ENCODE measurements at regions not wholly inside any gene's neighbourhood (a gene's known extent, or its start where the extent isn't known, plus 50 kb on each side); places are given as distances from the start of the nearest gene placed in this dataset.

DNA sequence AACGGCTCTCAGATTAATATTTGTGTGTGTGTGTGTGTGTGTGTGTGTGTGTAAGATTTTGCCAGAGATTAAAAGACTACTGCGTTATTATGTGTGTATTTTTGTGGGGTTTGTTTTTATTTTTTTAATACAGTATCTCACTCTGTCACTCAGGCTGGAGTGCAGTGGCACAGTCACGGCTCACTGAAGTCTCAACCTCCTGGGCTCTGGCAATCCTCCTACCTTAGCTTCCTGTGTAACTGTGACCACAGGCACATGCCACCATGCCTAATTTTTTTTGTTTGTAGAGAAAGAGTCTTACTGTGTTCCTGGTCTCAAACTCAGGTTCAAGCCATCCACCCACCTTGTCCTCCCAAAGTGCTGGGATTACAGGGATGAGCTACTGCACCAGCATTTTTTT is 87.2 kb downstream of the CYB561 start:
- in situ Hi-C loops (cut with MboI; ENCODE audit: low pct_unique_long_range_greater_than_20kb in 2 of 9, low sequenced_read_pairs in 9 of 9, unreplicated experiment in 9 of 9), result no loop called here
- H3K27ac ChIP-seq, result no peak overlapping the region
- 80 to 100% (median 100%) methylated on average over 1 to 3 of the region's 3 CpGs; no CpG with 5 or more reads in 1 of the 10 experiments for WGBS, 10 experiments
- no peak overlapping the region for H3K4me3 ChIP-seq
- ATAC-seq (replicated peaks in 6 of 8), result no peak
- H3K4me1 ChIP-seq (replicated peaks in 1 of 2), result peaks cover 0 to 3% of the 10 kb centered on the region in 2 donors

DNA sequence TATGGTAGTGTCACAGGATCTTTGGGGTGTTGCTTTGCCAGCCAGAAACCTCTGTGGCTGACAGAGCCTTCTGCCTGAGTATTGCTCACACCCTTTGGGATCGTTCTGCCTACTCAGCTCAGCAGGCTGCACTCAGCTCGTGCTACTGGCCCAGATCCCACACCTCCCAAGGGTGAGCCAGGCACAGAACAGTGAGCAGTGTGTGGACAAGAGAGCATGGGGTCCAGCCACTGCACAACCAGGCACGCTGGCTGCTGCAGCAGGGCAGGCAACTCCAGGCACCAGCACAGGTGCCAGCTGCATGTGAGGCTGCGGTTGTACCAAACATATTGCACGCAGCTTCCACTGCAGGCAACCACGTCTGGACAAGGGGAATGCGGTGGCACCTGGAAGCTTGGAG is 84.9 kb downstream of the CYB561 start:
- no peak for ATAC-seq (replicated peaks in 6 of 8)
- Histone ChIP-seq H3K4me3 (no peak overlapping the region), H3K27ac (no peak overlapping the region), H3K4me1 (replicated peaks in 1 of 2) (peaks cover 0 to 3% of the 10 kb centered on the region in 2 donors)
- 0 to 92% (median 83%) methylated on average over 1 to 3 of the region's 7 CpGs; no CpG with 5 or more reads in 4 of the 10 experiments for WGBS, 10 experiments
- in situ Hi-C loops (cut with MboI; ENCODE audit: low pct_unique_long_range_greater_than_20kb in 2 of 9, low sequenced_read_pairs in 9 of 9, unreplicated experiment in 9 of 9), result no loop called here

DNA sequence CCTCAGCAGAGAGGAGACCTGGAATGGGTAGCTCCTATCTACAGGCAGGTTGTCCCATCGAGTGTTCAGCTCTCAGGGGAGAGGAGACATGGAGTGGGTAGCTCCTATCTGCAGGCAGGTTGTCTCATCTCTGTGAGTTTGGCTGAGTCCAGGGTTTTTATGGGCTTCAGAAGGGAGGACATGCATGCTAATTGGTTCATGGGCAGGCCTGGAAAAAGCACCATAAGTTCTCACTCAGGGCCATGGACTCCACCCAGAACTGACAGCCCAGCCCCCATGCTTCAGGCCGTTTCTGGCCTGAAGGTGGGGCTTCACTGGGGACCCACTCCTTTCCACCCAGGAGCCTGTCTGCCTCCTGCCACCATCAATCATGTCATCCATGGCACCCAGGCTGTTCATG is 84.0 kb downstream of the CYB561 start:
- H3K27ac ChIP-seq, result no peak overlapping the region
- in situ Hi-C loops (cut with MboI; ENCODE audit: low pct_unique_long_range_greater_than_20kb in 2 of 9, low sequenced_read_pairs in 9 of 9, unreplicated experiment in 9 of 9), result no loop called here
- no peak overlapping the region for H3K4me3 ChIP-seq
- 88 to 100% (median 100%) methylated on average over 1 of the region's 2 CpGs; no CpG with 5 or more reads in 7 of the 10 experiments for WGBS, 10 experiments
- peaks cover 0 to 3% of the 10 kb centered on the region in 2 donors for H3K4me1 ChIP-seq (replicated peaks in 1 of 2)
- ATAC-seq (replicated peaks in 6 of 8), result peak in 3 of 8 experiments; percentile 59 to 86 (median 76)

DNA sequence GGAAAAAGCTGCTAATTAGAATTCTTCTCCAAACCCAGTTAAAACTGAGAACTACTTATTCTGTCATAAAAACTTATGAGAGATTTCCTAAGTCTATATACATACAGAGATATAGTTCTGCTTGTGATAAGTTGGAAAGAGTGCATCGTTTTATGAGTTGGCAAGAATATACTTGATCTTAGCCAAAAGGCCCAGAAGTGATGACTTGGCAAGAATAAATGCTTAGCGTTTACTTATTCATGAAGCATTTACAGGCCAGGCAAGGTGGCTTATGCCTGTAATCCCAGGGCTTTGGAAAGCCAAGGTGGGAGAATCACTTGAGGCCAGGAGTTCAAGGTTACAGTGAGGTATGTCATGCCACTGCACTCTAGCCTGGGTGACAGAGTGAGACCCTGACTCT is 81.7 kb downstream of the CYB561 start:
- Histone ChIP-seq H3K4me1 (replicated peaks in 1 of 2) (no peaks in the 10 kb centered on the region), H3K27ac (no peak overlapping the region), H3K4me3 (no peak overlapping the region)
- ATAC-seq (replicated peaks in 6 of 8), result no peak
- in situ Hi-C loops (cut with MboI; ENCODE audit: low pct_unique_long_range_greater_than_20kb in 2 of 9, low sequenced_read_pairs in 9 of 9, unreplicated experiment in 9 of 9), result no loop called here
- 0 to 100% (median 86%) methylated on average over 1 to 2 of the region's 2 CpGs; no CpG with 5 or more reads in 1 of the 10 experiments for WGBS, 10 experiments

DNA sequence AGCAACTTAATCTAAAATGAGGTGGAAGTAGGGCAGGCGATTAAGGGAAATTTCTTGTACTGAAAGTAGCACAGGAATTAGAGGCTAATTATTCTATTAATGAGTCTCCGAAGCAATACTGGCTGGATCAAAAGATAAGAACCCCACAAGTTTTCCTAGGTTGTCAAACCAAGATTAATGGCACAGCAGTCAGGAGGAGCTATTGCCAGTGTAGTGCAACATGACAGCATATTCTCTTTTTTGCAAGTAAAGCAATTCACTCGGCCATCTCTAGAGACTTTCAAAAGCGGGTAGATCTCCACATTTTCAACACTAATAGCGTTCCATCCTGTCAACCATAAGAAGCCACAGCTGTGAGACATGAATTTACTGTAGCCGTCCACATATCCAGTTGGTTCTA is 81.2 kb downstream of the CYB561 start:
- Histone ChIP-seq H3K27ac (no peak overlapping the region), H3K4me1 (replicated peaks in 1 of 2) (no peaks in the 10 kb centered on the region), H3K4me3 (no peak overlapping the region)
- ATAC-seq (replicated peaks in 6 of 8), result no peak
- WGBS, 10 experiments, result 49 to 100% (median 90%) methylated on average over 1 to 6 of the region's 6 CpGs
- in situ Hi-C loops (cut with MboI; ENCODE audit: low pct_unique_long_range_greater_than_20kb in 2 of 9, low sequenced_read_pairs in 9 of 9, unreplicated experiment in 9 of 9), result no loop called here

DNA sequence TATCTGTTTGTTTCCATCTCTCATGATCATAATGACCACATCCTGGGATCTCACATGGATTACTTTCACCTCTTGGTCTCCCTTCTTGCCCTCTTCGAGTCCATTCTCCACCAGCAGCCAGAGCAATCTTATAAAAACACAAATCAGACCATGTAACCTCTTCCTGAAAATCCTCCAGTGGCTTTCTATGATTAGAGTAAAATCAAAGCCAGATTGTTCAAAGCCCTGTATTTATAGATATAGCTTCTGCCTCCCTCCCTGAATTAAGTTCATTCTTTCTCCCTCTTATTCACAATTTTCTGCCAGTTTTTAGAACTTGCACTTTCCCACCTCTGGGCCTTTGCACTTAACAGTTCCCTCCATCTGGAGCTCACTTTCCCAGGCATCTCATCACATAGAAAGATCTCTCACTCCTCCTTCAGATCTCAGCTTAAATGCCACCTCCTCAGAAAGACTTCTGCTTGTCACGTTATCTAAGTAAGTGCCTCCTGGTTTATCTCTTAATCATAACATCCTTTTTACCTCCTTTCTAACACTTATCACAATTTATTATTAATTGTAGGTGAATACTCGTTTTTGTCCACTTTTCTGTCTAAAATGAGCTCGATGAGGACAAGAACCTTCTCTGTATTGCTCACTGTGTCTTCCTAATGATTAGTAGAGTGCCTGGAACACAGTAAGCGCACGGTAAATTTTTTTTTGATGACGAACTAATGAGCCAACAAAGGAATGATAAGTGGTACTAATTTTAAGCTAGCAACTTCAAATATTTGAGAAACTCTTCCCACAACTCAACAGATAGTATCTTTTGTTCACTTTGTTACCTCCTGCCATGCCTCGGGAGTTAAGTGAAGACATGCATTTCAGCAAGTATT is 80.5 kb downstream of the CYB561 start:
- no peak overlapping the region for H3K27ac ChIP-seq
- 34 to 92% (median 81%) methylated on average over 2 to 8 of the region's 8 CpGs for WGBS, 10 experiments

DNA sequence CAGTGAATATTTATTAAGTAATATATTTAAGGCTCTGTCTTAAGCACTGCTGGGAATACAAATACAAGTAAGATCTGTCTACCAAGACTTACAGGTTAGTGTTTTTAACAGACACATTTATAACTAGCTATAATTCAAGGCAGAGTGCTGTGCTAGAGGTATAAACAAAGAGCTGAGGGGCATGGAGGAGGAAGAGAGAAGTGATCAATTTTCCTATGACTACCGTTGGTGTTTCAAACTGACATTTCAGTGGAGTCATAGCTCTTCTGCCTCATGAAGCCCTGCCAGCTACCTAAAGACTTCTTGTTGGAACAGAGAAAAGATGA is 79.9 kb downstream of the CYB561 start:
- in situ Hi-C loops (cut with MboI; ENCODE audit: low pct_unique_long_range_greater_than_20kb in 2 of 9, low sequenced_read_pairs in 9 of 9, unreplicated experiment in 9 of 9), result no loop called here
- Histone ChIP-seq H3K4me1 (replicated peaks in 1 of 2) (no peaks in the 10 kb centered on the region), H3K4me3 (no peak overlapping the region), H3K27ac (no peak overlapping the region)
- 0 to 50% (median 13%) methylated on average over 1 of the region's 1 CpG; no CpG with 5 or more reads in 5 of the 10 experiments for WGBS, 10 experiments
- peak in 2 of 8 experiments; percentile 43 to 57 for ATAC-seq (replicated peaks in 6 of 8)

More for the DNA sequence above, 80.5 kb downstream of the CYB561 start:
- Histone ChIP-seq H3K4me3 (no peak overlapping the region), H3K4me1 (replicated peaks in 1 of 2) (no peaks in the 10 kb centered on the region)
- in situ Hi-C loops (cut with MboI; ENCODE audit: low pct_unique_long_range_greater_than_20kb in 2 of 9, low sequenced_read_pairs in 9 of 9, unreplicated experiment in 9 of 9), result no loop called here
- ATAC-seq (replicated peaks in 6 of 8), result no peak

DNA sequence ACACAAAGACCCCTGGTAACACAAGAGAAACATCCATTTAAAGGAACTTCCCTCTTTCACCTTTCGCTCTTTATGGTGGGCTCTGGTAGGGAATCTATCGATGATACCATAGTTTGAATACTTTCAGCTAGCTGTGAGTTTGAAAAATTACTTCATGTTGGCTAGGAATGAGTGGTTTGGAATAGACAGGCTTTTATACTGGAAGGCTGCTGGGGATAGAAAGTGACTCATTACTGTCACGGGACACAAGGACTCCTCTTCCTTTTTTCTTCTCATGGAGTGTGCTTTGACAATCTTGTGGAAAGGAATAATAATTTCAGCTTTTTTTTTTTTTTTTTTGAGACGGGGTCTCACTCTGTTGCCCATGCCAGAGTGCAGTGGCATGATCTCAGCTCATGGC is 76.9 kb downstream of the CYB561 start:
- H3K4me1 ChIP-seq (replicated peaks in 1 of 2), result no peaks in the 10 kb centered on the region
- no peak overlapping the region for H3K27ac ChIP-seq
- no peak overlapping the region for H3K4me3 ChIP-seq
- peak in 2 of 8 experiments; percentile 41 to 46 for ATAC-seq (replicated peaks in 6 of 8)
- in situ Hi-C loops (cut with MboI; ENCODE audit: low pct_unique_long_range_greater_than_20kb in 2 of 9, low sequenced_read_pairs in 9 of 9, unreplicated experiment in 9 of 9), result no loop called here
- 30 to 100% (median 90%) methylated on average over 1 to 4 of the region's 4 CpGs; no CpG with 5 or more reads in 2 of the 10 experiments for WGBS, 10 experiments

DNA sequence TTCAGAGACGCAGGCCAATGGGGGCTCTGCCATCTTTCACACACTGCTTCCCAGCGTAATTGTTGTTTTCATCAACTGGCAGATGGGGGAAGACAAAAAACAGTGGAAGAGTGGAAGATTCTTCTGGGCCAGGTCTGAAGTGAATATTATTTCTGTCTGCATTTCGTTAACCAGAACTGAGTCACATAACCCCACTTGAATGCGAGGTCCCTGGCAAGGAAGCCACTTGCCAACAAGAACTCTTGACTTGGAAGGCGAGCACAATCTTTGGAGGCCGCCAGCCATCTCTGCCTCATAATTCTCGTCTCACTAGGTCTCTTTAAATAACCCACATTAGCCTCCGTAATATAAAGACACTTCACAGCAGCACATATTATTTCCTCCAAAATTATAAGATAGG is 75.4 kb downstream of the CYB561 start:
- 27 to 100% (median 87%) methylated on average over 1 to 8 of the region's 8 CpGs; no CpG with 5 or more reads in 2 of the 10 experiments for WGBS, 10 experiments

DNA sequence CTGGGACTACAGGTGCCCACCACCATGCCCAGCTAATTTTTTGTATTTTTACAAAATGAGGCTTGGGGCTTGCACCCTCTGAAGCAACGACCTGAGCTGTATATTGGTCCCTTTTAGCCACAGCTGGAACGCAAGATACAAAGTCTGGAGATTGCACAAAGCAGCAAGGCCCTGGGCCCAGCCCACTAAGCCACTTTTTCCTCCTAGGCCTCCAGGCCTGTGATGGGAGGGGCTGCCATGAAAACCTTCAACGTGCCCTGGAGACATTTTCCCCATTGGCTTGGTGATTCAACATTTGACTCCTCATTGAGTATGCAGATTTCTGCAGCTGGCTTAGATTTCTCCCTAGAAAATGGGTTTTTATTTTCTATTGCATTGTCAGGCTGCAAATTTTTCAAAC is 69.2 kb downstream of the CYB561 start:
- Histone ChIP-seq H3K4me3 (no peak overlapping the region), H3K27ac (no peak overlapping the region), H3K4me1 (replicated peaks in 1 of 2) (no peaks in the 10 kb centered on the region)
- peak in 2 of 8 experiments; percentile 29 to 46 for ATAC-seq (replicated peaks in 6 of 8)
- WGBS, 10 experiments, result 51 to 100% (median 60%) methylated on average over 1 to 3 of the region's 3 CpGs; no CpG with 5 or more reads in 5 of the 10 experiments
- in situ Hi-C loops (cut with MboI; ENCODE audit: low pct_unique_long_range_greater_than_20kb in 2 of 9, low sequenced_read_pairs in 9 of 9, unreplicated experiment in 9 of 9), result no loop called here

More for the DNA sequence above, 75.4 kb downstream of the CYB561 start:
- ATAC-seq (replicated peaks in 6 of 8), result no peak
- in situ Hi-C loops (cut with MboI; ENCODE audit: low pct_unique_long_range_greater_than_20kb in 2 of 9, low sequenced_read_pairs in 9 of 9, unreplicated experiment in 9 of 9), result no loop called here
- H3K4me1 ChIP-seq (replicated peaks in 1 of 2), result no peaks in the 10 kb centered on the region
- no peak overlapping the region for H3K27ac ChIP-seq
- no peak overlapping the region for H3K4me3 ChIP-seq

DNA sequence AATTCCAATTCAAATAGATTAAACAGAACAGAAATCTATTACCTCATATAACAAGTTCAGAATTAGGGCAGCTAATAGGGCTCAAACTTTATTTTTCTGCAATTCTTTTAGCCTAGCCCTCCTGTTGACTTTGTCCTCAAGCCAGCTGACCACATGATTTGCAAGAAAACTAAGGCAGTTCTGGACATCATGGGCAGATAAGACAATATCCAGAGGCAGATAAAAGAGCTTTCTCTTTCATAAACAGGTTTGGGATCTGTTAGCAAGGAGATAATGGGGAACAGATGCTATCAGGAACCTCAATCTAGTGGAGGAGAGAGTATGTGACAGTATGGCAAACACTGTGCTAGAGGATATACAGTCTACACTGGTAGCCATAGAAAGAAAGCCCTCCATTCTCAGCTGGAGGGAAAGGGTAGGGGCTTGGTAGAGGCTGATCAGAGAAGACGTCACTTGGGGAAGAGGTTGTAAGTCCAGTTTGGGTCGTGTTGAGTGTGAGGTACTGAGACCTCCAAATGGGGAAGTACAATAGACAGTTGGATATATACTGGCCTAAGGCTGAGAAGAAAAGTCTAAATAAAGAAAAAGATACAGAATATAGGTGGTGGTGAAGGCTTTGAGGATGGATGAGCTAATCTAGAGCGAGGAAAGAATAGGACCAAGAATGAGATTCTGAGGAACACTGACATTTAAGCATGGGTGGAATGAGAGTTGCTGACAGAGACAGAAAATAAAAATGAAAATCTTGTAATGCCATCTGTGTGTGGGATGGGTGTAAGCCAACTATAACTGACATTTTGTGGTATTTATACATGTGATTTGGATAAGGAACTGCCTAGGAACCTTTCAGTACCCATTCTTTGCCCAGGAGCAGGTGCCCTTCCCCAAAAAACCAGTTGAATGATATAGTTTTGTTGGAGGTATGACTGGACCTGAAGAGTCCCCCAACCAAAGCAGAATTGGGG is 67.4 kb downstream of the CYB561 start:
- Histone ChIP-seq H3K4me1 (replicated peaks in 1 of 2) (no peaks in the 10 kb centered on the region), H3K4me3 (no peak overlapping the region), H3K27ac (no peak overlapping the region)
- ATAC-seq (replicated peaks in 6 of 8), result no peak
- in situ Hi-C loops (cut with MboI; ENCODE audit: low pct_unique_long_range_greater_than_20kb in 2 of 9, low sequenced_read_pairs in 9 of 9, unreplicated experiment in 9 of 9), result no loop called here
- 70 to 100% (median 100%) methylated on average over 1 to 3 of the region's 3 CpGs; no CpG with 5 or more reads in 1 of the 10 experiments for WGBS, 10 experiments

DNA sequence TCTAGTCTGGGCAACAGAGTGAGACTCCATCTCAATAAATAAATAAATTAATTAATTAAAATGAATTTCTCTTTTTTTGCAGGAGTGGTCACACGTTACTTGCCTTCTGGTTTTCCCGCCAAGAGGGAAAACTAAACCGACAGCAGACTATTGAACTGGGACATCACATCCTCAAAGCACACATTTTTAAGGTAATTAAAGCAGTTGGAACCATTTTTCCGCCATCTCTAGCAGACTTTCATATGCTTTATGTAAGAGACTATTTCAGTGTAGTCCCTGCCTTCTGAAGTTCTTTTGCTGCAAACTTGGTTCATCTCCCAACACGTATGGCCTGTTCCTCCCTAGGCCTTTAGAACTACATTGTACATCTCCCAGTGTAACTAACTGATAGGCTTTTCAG is 66.5 kb downstream of the CYB561 start:
- no peak overlapping the region for H3K27ac ChIP-seq
- in situ Hi-C loops (cut with MboI; ENCODE audit: low pct_unique_long_range_greater_than_20kb in 2 of 9, low sequenced_read_pairs in 9 of 9, unreplicated experiment in 9 of 9), result no loop called here
- 78 to 100% (median 95%) methylated on average over 1 to 4 of the region's 5 CpGs; no CpG with 5 or more reads in 3 of the 10 experiments for WGBS, 10 experiments
- no peak overlapping the region for H3K4me3 ChIP-seq
- ATAC-seq (replicated peaks in 6 of 8), result no peak
- H3K4me1 ChIP-seq (replicated peaks in 1 of 2), result no peaks in the 10 kb centered on the region

DNA sequence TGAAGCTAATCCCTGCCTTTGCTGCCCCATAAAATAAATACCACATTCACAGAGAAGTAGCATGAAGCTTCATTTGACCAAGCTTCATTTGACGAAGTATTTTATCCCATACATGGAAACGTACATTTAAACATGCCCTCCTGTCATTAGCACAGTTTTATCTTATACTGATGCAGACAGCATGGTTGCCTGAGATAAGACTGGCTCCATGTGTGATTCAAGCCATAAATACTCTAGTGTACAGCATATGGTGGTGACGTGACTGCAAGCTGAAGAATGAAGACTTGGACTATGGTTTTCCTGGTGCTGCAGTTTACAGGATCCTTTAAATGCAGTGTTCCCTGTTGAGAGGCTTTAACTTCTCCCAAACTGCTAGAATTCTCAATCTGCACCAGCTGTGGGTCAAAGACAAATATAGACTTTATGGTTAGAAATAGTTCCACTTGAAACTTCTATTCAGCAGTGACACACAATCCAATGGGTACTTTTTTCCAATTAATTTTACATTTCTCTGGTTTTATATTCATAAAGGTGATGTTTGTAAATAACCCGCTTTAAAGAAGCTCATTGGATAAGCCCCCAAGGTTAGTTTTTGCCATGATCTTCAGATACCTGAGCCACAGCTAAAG is 64.9 kb downstream of the CYB561 start:
- whole genome bisulfite sequencing, 10 experiments, result 40 to 100% (median 84%) methylated on average over 1 to 4 of the region's 4 CpGs
- Histone ChIP-seq H3K27ac (no peak overlapping the region), H3K4me3 (no peak overlapping the region), H3K4me1 (replicated peaks in 1 of 2) (no peaks in the 10 kb centered on the region)
- no peak for ATAC-seq (replicated peaks in 6 of 8)
- in situ Hi-C loops (cut with MboI; ENCODE audit: low pct_unique_long_range_greater_than_20kb in 2 of 9, low sequenced_read_pairs in 9 of 9, unreplicated experiment in 9 of 9), result no loop called here
